IPS DF 6.9 (cell line): ENCODE measurements at regions not wholly inside any gene's neighbourhood (a gene's known extent, or its start where the extent isn't known, plus 50 kb on each side); places are given as distances from the start of the nearest gene placed in this dataset.
"Not testable (repeated sequence)": the region's sequence is repeated elsewhere in the genome, so short reads cannot be mapped to it uniquely, and the experiment has no call there.

Experiments
- DNase-seq: peaks from one replicate; pipeline ENCODE4 v3.0.0-alpha.2; 2013; ENCODE audit warnings: low read depth, low spot score
- H3K27ac ChIP-seq: one replicate; pipeline ENCODE4 v1.5.1; 2013; ENCODE audit warnings: low read length, control low read depth
- H3K27me3 ChIP-seq: 2 replicates; pipeline ENCODE4 v1.6.1; 2013; ENCODE audit warnings: mild to moderate bottlenecking, low read length; ENCODE audit not compliant: control insufficient read depth, insufficient read depth
- H3K36me3 ChIP-seq: 2 replicates; pipeline ENCODE4 v1.6.1; 2013; ENCODE audit warnings: low read length; ENCODE audit not compliant: control insufficient read depth, insufficient read depth
- H3K4me1 ChIP-seq: 2 replicates; pipeline ENCODE4 v1.6.1; 2013; ENCODE audit warnings: low read length; ENCODE audit not compliant: control insufficient read depth, insufficient read depth
- H3K4me3 ChIP-seq: 2 replicates; pipeline ENCODE4 v1.5.1; 2013; ENCODE audit warnings: mild to moderate bottlenecking, low read length
- H3K9me3 ChIP-seq: 2 replicates; pipeline ENCODE4 v1.6.1; 2013; ENCODE audit warnings: low read length, inconsistent platforms; ENCODE audit not compliant: control insufficient read depth, insufficient read depth
- WGBS: extraction: QIAGEN DNeasy Blood & Tissue Kit; methylation state at CpG from one replicate; pipeline ENCODE4 v1.1.7; 2013; ENCODE audit warnings: mixed read lengths, missing lambda C conversion rate; ENCODE audit not compliant: insufficient read length, insufficient coverage; 5-methylcytosine and 5-hydroxymethylcytosine counted together

GRCh38 chr18:66046032-66046602, 295.3 kb downstream of the CDH7 start:
- no CpG with 5 or more reads among the region's 2 CpGs for WGBS
- no peak for DNase-seq

GRCh38 chr18:66043009-66043408, 292.2 kb downstream of the CDH7 start:
- no peak for DNase-seq
- no peaks in the 10 kb centered on the region for H3K27me3 ChIP-seq
- WGBS: no CpG with 5 or more reads among the region's 2 CpGs

More at GRCh38 chr18:66046032-66046602, 295.3 kb downstream of the CDH7 start:
- H3K4me3 ChIP-seq: no peak overlapping the region
- no peak overlapping the region for H3K27ac ChIP-seq
- H3K9me3 ChIP-seq: no peaks in the 10 kb centered on the region
- no peaks in the 10 kb centered on the region for H3K27me3 ChIP-seq
- H3K36me3 ChIP-seq: no peaks in the 10 kb centered on the region
- H3K4me1 ChIP-seq: no peaks in the 10 kb centered on the region

GRCh38 chr18:66013969-66014368, 263.2 kb downstream of the CDH7 start:
- H3K4me3 ChIP-seq: no peak overlapping the region
- no peak for DNase-seq
- H3K27ac ChIP-seq: no peak overlapping the region
- no CpG with 5 or more reads among the region's 2 CpGs for WGBS
- no peaks in the 10 kb centered on the region; the same call in 1 of the 2 replicates for H3K4me1 ChIP-seq
- H3K9me3 ChIP-seq: no peaks in the 10 kb centered on the region
- H3K27me3 ChIP-seq: no peaks in the 10 kb centered on the region
- no peaks in the 10 kb centered on the region for H3K36me3 ChIP-seq

More at GRCh38 chr18:66043009-66043408, 292.2 kb downstream of the CDH7 start:
- Histone ChIP-seq H3K9me3 (no peaks in the 10 kb centered on the region), H3K4me3 (no peak overlapping the region), H3K27ac (no peak overlapping the region), H3K4me1 (no peaks in the 10 kb centered on the region), H3K36me3 (no peaks in the 10 kb centered on the region)

- no peaks in the 10 kb centered on the region for H3K9me3 ChIP-seq
- H3K27ac ChIP-seq: no peak overlapping the region
- no CpG with 5 or more reads among the region's 3 CpGs for WGBS
- no peaks in the 10 kb centered on the region for H3K36me3 ChIP-seq
- no peak for DNase-seq
- no peak overlapping the region for H3K4me3 ChIP-seq
- H3K27me3 ChIP-seq: no peaks in the 10 kb centered on the region
- H3K4me1 ChIP-seq: no peaks in the 10 kb centered on the region; the same call in 1 of the 2 replicates
Observed at GRCh38 chr18:66011916-66012315, 261.1 kb downstream of the CDH7 start.

- Histone ChIP-seq H3K36me3 (no peaks in the 10 kb centered on the region; the same call in 1 of the 2 replicates), H3K4me1 (no peaks in the 10 kb centered on the region), H3K27me3 (no peaks in the 10 kb centered on the region), H3K9me3 (no peaks in the 10 kb centered on the region), H3K27ac (no peak overlapping the region), H3K4me3 (no peak overlapping the region)
- no CpG with 5 or more reads among the region's 28 CpGs for WGBS
- DNase-seq: no peak
Observed at GRCh38 chr18:66005831-66006588, 255.2 kb downstream of the CDH7 start.

- not testable (repeated sequence) for H3K4me1 ChIP-seq, H3K9me3 ChIP-seq, H3K27ac ChIP-seq, H3K36me3 ChIP-seq, H3K27me3 ChIP-seq, H3K4me3 ChIP-seq, DNase-seq
- no CpG with 5 or more reads among the region's 11 CpGs for WGBS
Observed at GRCh38 chr18:65998971-65999700, 248.3 kb downstream of the CDH7 start.

GRCh38 chr18:65995206-65995605, 244.4 kb downstream of the CDH7 start:
- Histone ChIP-seq H3K27me3 (no peaks in the 10 kb centered on the region), H3K4me3 (no peak overlapping the region), H3K4me1 (no peaks in the 10 kb centered on the region), H3K36me3 (no peaks in the 10 kb centered on the region), H3K27ac (no peak overlapping the region), H3K9me3 (no peaks in the 10 kb centered on the region)
- no CpG with 5 or more reads among the region's 3 CpGs for WGBS
- DNase-seq: no peak

GRCh38 chr18:65994302-65994701, 243.5 kb downstream of the CDH7 start:
- no peaks in the 10 kb centered on the region for H3K9me3 ChIP-seq
- no peak for DNase-seq
- H3K4me1 ChIP-seq: no peaks in the 10 kb centered on the region
- H3K27ac ChIP-seq: no peak overlapping the region
- H3K27me3 ChIP-seq: no peaks in the 10 kb centered on the region
- H3K4me3 ChIP-seq: no peak overlapping the region
- WGBS: no CpG with 5 or more reads among the region's 2 CpGs
- no peaks in the 10 kb centered on the region for H3K36me3 ChIP-seq

- no peaks in the 10 kb centered on the region for H3K27me3 ChIP-seq
- no peak overlapping the region for H3K27ac ChIP-seq
- no CpG with 5 or more reads among the region's 3 CpGs for WGBS
- H3K9me3 ChIP-seq: no peaks in the 10 kb centered on the region
- H3K4me3 ChIP-seq: no peak overlapping the region
- no peaks in the 10 kb centered on the region for H3K4me1 ChIP-seq
- no peaks in the 10 kb centered on the region for H3K36me3 ChIP-seq
- no peak for DNase-seq
Observed at GRCh38 chr18:65990944-65991708, 240.3 kb downstream of the CDH7 start.

GRCh38 chr18:65990174-65990690, 239.4 kb downstream of the CDH7 start:
- no peak overlapping the region for H3K4me3 ChIP-seq
- H3K9me3 ChIP-seq: no peaks in the 10 kb centered on the region
- no peak overlapping the region for H3K27ac ChIP-seq
- H3K36me3 ChIP-seq: no peaks in the 10 kb centered on the region
- no CpG with 5 or more reads among the region's 2 CpGs for WGBS
- no peaks in the 10 kb centered on the region for H3K4me1 ChIP-seq
- DNase-seq: no peak
- no peaks in the 10 kb centered on the region for H3K27me3 ChIP-seq
